ENCODE measurements at regions not wholly inside any gene's neighbourhood (a gene's known extent, or its start where the extent isn't known, plus 50 kb on each side); places are given as distances from the start of the nearest gene placed in this dataset.
"Not testable (repeated sequence)": the region's sequence is repeated elsewhere in the genome, so short reads cannot be mapped to it uniquely, and the experiment has no call there.

- no peak for TF ChIP-seq CTCF (IDR thresholded peaks at IDR 0.05; ENCODE audit: extremely low read depth, insufficient read depth, missing control alignments)
- in situ Hi-C loops (cut with MboI; ENCODE audit: low pct_unique_long_range_greater_than_20kb, low sequenced_read_pairs, unreplicated experiment), result no loop called here
- DNase-seq (ENCODE audit: low spot score), result no peak
Measured at GRCh38 chr3:189406148-189406547, 225.0 kb upstream of the TP63 start.

GRCh38 chr3:189410522-189410921 lies 220.7 kb upstream of the TP63 start:
- no peak for TF ChIP-seq CTCF (IDR thresholded peaks at IDR 0.05; ENCODE audit: extremely low read depth, insufficient read depth, missing control alignments)

GRCh38 chr3:189419038-189419437 lies 212.2 kb upstream of the TP63 start:
- no peak for DNase-seq (ENCODE audit: low spot score)
- in situ Hi-C loops (cut with MboI; ENCODE audit: low pct_unique_long_range_greater_than_20kb, low sequenced_read_pairs, unreplicated experiment), result no loop called here
- TF ChIP-seq CTCF (IDR thresholded peaks at IDR 0.05; ENCODE audit: extremely low read depth, insufficient read depth, missing control alignments), result no peak

More at GRCh38 chr3:189410522-189410921, 220.7 kb upstream of the TP63 start:
- in situ Hi-C loops (cut with MboI; ENCODE audit: low pct_unique_long_range_greater_than_20kb, low sequenced_read_pairs, unreplicated experiment), result no loop called here
- DNase-seq (ENCODE audit: low spot score), result no peak

- in situ Hi-C loops (cut with MboI; ENCODE audit: low pct_unique_long_range_greater_than_20kb, low sequenced_read_pairs, unreplicated experiment), result no loop called here
- DNase-seq (ENCODE audit: low spot score), result no peak
- TF ChIP-seq CTCF (IDR thresholded peaks at IDR 0.05; ENCODE audit: extremely low read depth, insufficient read depth, missing control alignments), result no peak
Measured at GRCh38 chr3:189419683-189420082, 211.5 kb upstream of the TP63 start.

GRCh38 chr3:189424922-189425321 lies 206.3 kb upstream of the TP63 start:
- in situ Hi-C loops (cut with MboI; ENCODE audit: low pct_unique_long_range_greater_than_20kb, low sequenced_read_pairs, unreplicated experiment), result no loop called here
- no peak for DNase-seq (ENCODE audit: low spot score)
- no peak for TF ChIP-seq CTCF (IDR thresholded peaks at IDR 0.05; ENCODE audit: extremely low read depth, insufficient read depth, missing control alignments)

GRCh38 chr3:189429019-189429418 lies 202.2 kb upstream of the TP63 start:
- DNase-seq (ENCODE audit: low spot score), result no peak
- in situ Hi-C loops (cut with MboI; ENCODE audit: low pct_unique_long_range_greater_than_20kb, low sequenced_read_pairs, unreplicated experiment), result no loop called here
- TF ChIP-seq CTCF (IDR thresholded peaks at IDR 0.05; ENCODE audit: extremely low read depth, insufficient read depth, missing control alignments), result no peak

- no peak for TF ChIP-seq CTCF (IDR thresholded peaks at IDR 0.05; ENCODE audit: extremely low read depth, insufficient read depth, missing control alignments)
- DNase-seq (ENCODE audit: low spot score), result no peak
- in situ Hi-C loops (cut with MboI; ENCODE audit: low pct_unique_long_range_greater_than_20kb, low sequenced_read_pairs, unreplicated experiment), result no loop called here
Measured at GRCh38 chr3:189430166-189430565, 201.0 kb upstream of the TP63 start.

GRCh38 chr3:189442257-189442656 lies 188.9 kb upstream of the TP63 start:
- in situ Hi-C loops (cut with MboI; ENCODE audit: low pct_unique_long_range_greater_than_20kb, low sequenced_read_pairs, unreplicated experiment); DNase-seq (ENCODE audit: low spot score): not testable (repeated sequence)
